COR-L47 (cell line): ENCODE measurements at regions not wholly inside any gene's neighbourhood (a gene's known extent, or its start where the extent isn't known, plus 50 kb on each side); places are given as distances from the start of the nearest gene placed in this dataset.

Experiments
- DNase-seq: peaks from one replicate; lab custom pipeline; 2025; lab: John Stamatoyannopoulos, UW

GRCh38 chr15:94912760-94913159 lies 681.4 kb downstream of the MCTP2 start:
- no peak for DNase-seq

- no peak for DNase-seq
These were observed 685.7 kb downstream of the MCTP2 start for GRCh38 chr15:94917068-94917467.

GRCh38 chr15:94921936-94922335 lies 690.6 kb downstream of the MCTP2 start:
- no peak for DNase-seq

- DNase-seq = no peak
These were observed 692.7 kb downstream of the MCTP2 start for GRCh38 chr15:94924057-94924456.

GRCh38 chr15:94924971-94925598 lies 693.7 kb downstream of the MCTP2 start:
- DNase-seq = no peak

GRCh38 chr15:94925680-94926079 lies 694.3 kb downstream of the MCTP2 start:
- no peak for DNase-seq

GRCh38 chr15:94927003-94927402 lies 695.6 kb downstream of the MCTP2 start:
- no peak for DNase-seq

- no peak for DNase-seq
These were observed 697.9 kb downstream of the MCTP2 start for GRCh38 chr15:94929282-94929681.

- DNase-seq = no peak
These were observed 699.1 kb downstream of the MCTP2 start for GRCh38 chr15:94930441-94930840.

- DNase-seq = no peak
These were observed 699.6 kb downstream of the MCTP2 start for GRCh38 chr15:94930960-94931359.

GRCh38 chr15:94934440-94934839 lies 703.1 kb downstream of the MCTP2 start:
- no peak for DNase-seq

- DNase-seq = no peak
These were observed 705.9 kb downstream of the MCTP2 start for GRCh38 chr15:94937242-94937641.

- no peak for DNase-seq
These were observed 712.5 kb downstream of the MCTP2 start for GRCh38 chr15:94943888-94944287.

- DNase-seq = no peak
These were observed 720.2 kb downstream of the MCTP2 start for GRCh38 chr15:94951538-94951937.

GRCh38 chr15:94963953-94964352 lies 732.6 kb downstream of the MCTP2 start:
- no peak for DNase-seq

GRCh38 chr15:94965593-94965992 lies 734.2 kb downstream of the MCTP2 start:
- no peak for DNase-seq

GRCh38 chr15:94968133-94968532 lies 736.8 kb downstream of the MCTP2 start:
- no peak for DNase-seq

GRCh38 chr15:94970096-94970495 lies 738.7 kb downstream of the MCTP2 start:
- DNase-seq = no peak

GRCh38 chr15:94970802-94971201 lies 739.4 kb downstream of the MCTP2 start:
- DNase-seq = no peak

- no peak for DNase-seq
These were observed 741.0 kb downstream of the MCTP2 start for GRCh38 chr15:94972314-94972713.

GRCh38 chr15:94987085-94987484 lies 755.7 kb downstream of the MCTP2 start:
- no peak for DNase-seq

- no peak for DNase-seq
These were observed 760.4 kb downstream of the MCTP2 start for GRCh38 chr15:94991718-94992117.

GRCh38 chr15:95009635-95010034 lies 778.3 kb downstream of the MCTP2 start:
- no peak for DNase-seq

- no peak for DNase-seq
These were observed 782.0 kb downstream of the MCTP2 start for GRCh38 chr15:95013381-95013780.
